GM12891 (cell line): ENCODE measurements at regions not wholly inside any gene's neighbourhood (a gene's known extent, or its start where the extent isn't known, plus 50 kb on each side); places are given as distances from the start of the nearest gene placed in this dataset.

Source experiments
- POLR2A ChIP-seq: IDR thresholded peaks from 2 replicates; pipeline ENCODE4 v1.6.1; 2011; ENCODE audit warnings: low read depth, low read length, control low read depth
- POLR2AphosphoS5 ChIP-seq: IDR thresholded peaks from 2 replicates; pipeline ENCODE4 v1.6.1; 2011; ENCODE audit warnings: low read depth, low read length, control low read depth
- POU2F2 ChIP-seq: IDR thresholded peaks from 2 replicates; pipeline ENCODE4 v1.6.1; 2011; ENCODE audit warnings: low read depth, mild to moderate bottlenecking, control low read depth, low read length, moderate library complexity
- SPI1 ChIP-seq: IDR thresholded peaks from 2 replicates; pipeline ENCODE4 v1.6.1; 2011; ENCODE audit warnings: low read depth, low read length, control low read depth
- TAF1 ChIP-seq: IDR thresholded peaks from 2 replicates; pipeline ENCODE4 v1.6.1; 2011; ENCODE audit warnings: low read depth, low read length, control low read depth

- TF ChIP-seq POLR2AphosphoS5 (no peak), POLR2A (no peak), SPI1 (no peak), TAF1 (no peak), POU2F2 (no peak)
Measured at GRCh38 chr4:178427663-178428062, 985.4 kb upstream of the AGA start.
